ENCODE measurements at regions not wholly inside any gene's neighbourhood (a gene's known extent, or its start where the extent isn't known, plus 50 kb on each side); places are given as distances from the start of the nearest gene placed in this dataset.

GRCh38 chr6:142699391-142699790 is 245.6 kb downstream of the HIVEP2 start (continued):
- TF ChIP-seq TSHZ1 (tag by site-specific recombination; IDR thresholded peaks at IDR 0.05; ENCODE audit: borderline replicate concordance) (no peak), PATZ1 (tag by site-specific recombination; IDR thresholded peaks at IDR 0.05) (no peak)

GRCh38 chr6:142700032-142700431 is 244.9 kb downstream of the HIVEP2 start:
- no peaks in the 10 kb centered on the region for H3K36me3 ChIP-seq (ENCODE audit: control insufficient read depth in 2 of 2, insufficient read depth in 1 of 2, low read length in 2 of 2)
- ChIA-PET POLR2A (no interaction called here), CTCF (no interaction called here)
- TF ChIP-seq ZNF624 (tag by site-specific recombination; IDR thresholded peaks at IDR 0.05) = no peak
- no peak for TF ChIP-seq INSM2 (tag by site-specific recombination; IDR thresholded peaks at IDR 0.05)
- TF ChIP-seq ZNF629 (tag by site-specific recombination; IDR thresholded peaks at IDR 0.05) = no peak
- no peak for TF ChIP-seq MYNN (tag by site-specific recombination; IDR thresholded peaks at IDR 0.05; ENCODE audit: borderline replicate concordance)
- no peak for TF ChIP-seq IKZF3 (tag by site-specific recombination; IDR thresholded peaks at IDR 0.05)
- no peak for TF ChIP-seq ZNF221 (tag by site-specific recombination; IDR thresholded peaks at IDR 0.05; ENCODE audit: borderline replicate concordance)
- no peak for TF ChIP-seq ZNF701 (tag by site-specific recombination; IDR thresholded peaks at IDR 0.05)
- no peak for TF ChIP-seq ATF2 (tag by site-specific recombination; IDR thresholded peaks at IDR 0.05; ENCODE audit: low read depth)
- no peak for TF ChIP-seq ZNF510 (tag by site-specific recombination; IDR thresholded peaks at IDR 0.05; ENCODE audit: insufficient replicate concordance)
- no peak for TF ChIP-seq ZNF76 (tag by site-specific recombination; IDR thresholded peaks at IDR 0.05; ENCODE audit: borderline replicate concordance, low read depth)
- no peak overlapping the region for H3K4me3 ChIP-seq (ENCODE audit: low read depth, low read length)
- no peak overlapping the region for H3K27ac ChIP-seq (ENCODE audit: extremely low read depth, low read depth, low read length)
- H3K9me3 ChIP-seq (ENCODE audit: control insufficient read depth, insufficient read depth, low read depth, low read length) = no peaks in the 10 kb centered on the region
- H3K4me1 ChIP-seq (ENCODE audit: control insufficient read depth, insufficient read depth, low read length) = no peaks in the 10 kb centered on the region

- TF ChIP-seq ZNF239 (tag by site-specific recombination; IDR thresholded peaks at IDR 0.05) (no peak), BCL11A (tag by site-specific recombination; IDR thresholded peaks at IDR 0.05; ENCODE audit: low read depth) (no peak), IKZF3 (tag by site-specific recombination; IDR thresholded peaks at IDR 0.05) (no peak), ZNF707 (tag by site-specific recombination; IDR thresholded peaks at IDR 0.05) (no peak), ZFHX2 (tag by site-specific recombination; conservative IDR thresholded peaks at IDR 0.05) (no peak)
- H3K36me3 ChIP-seq (ENCODE audit: control insufficient read depth in 2 of 2, insufficient read depth in 1 of 2, low read length in 2 of 2) = no peaks in the 10 kb centered on the region
- H3K27ac ChIP-seq (ENCODE audit: extremely low read depth, low read depth, low read length) = no peak overlapping the region
- no peak overlapping the region for H3K4me3 ChIP-seq (ENCODE audit: low read depth, low read length)
- POLR2A ChIA-PET = no interaction called here
- H3K9me3 ChIP-seq (ENCODE audit: control insufficient read depth, insufficient read depth, low read depth, low read length) = no peaks in the 10 kb centered on the region
- CTCF ChIA-PET = interaction anchor here (0.5 to 1.6 kb wide), 5 partner anchors 8 to 726 kb away, joined by 3 to 5 read pairs (median 3); no protein-coding TSS in a partner anchor
- no peaks in the 10 kb centered on the region for H3K4me1 ChIP-seq (ENCODE audit: control insufficient read depth, insufficient read depth, low read length)
Measured at GRCh38 chr6:142700671-142701312, 244.2 kb downstream of the HIVEP2 start.

Data from HEK293 (cell line).